ENCODE measurements at regions not wholly inside any gene's neighbourhood (a gene's known extent, or its start where the extent isn't known, plus 50 kb on each side); places are given as distances from the start of the nearest gene placed in this dataset.

DNA sequence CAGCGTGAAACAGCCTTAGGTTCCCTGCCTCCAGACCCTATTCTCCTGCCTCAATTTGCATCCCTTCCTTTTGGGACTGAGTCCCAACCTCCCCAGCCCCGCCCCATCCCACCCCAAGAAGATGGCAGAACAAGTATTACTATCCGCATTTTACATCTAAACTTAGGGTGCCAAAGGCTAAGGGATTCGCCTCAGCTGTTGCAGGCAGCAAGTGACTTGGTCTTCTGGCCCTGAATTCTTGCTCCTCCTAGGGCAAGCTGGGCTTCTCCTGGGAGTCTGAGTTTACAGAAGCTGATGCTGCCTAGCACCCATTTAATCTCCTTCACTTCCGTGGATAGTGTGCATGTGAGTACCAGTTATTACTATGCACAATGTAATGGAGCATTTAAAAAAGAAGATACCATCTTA is 161.3 kb upstream of the NR5A2 start:
- H3K27ac ChIP-seq (ENCODE audit: low read depth, low read length, poor library complexity, severe bottlenecking) = no peak overlapping the region
- no peaks in the 10 kb centered on the region for H3K36me3 ChIP-seq (ENCODE audit: insufficient read depth, low read length, poor library complexity, severe bottlenecking)
- no TSS peak for BruUV-seq (replicated peaks)
- TF ChIP-seq, protein P1, sequence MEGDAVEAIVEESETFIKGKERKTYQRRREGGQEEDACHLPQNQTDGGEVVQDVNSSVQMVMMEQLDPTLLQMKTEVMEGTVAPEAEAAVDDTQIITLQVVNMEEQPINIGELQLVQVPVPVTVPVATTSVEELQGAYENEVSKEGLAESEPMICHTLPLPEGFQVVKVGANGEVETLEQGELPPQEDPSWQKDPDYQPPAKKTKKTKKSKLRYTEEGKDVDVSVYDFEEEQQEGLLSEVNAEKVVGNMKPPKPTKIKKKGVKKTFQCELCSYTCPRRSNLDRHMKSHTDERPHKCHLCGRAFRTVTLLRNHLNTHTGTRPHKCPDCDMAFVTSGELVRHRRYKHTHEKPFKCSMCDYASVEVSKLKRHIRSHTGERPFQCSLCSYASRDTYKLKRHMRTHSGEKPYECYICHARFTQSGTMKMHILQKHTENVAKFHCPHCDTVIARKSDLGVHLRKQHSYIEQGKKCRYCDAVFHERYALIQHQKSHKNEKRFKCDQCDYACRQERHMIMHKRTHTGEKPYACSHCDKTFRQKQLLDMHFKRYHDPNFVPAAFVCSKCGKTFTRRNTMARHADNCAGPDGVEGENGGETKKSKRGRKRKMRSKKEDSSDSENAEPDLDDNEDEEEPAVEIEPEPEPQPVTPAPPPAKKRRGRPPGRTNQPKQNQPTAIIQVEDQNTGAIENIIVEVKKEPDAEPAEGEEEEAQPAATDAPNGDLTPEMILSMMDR (conservative IDR thresholded peaks at IDR 0.05; ENCODE audit: low read depth, low read length) = no peak
- no peak for DNase-seq (ENCODE audit: low spot score)
- POLR2A ChIA-PET (ENCODE audit: low non-redundant PET) = interaction anchor here (0.6 kb wide), 1 partner anchor 431 kb away, joined by 3 read pairs; no protein-coding TSS in a partner anchor
- no peaks in the 10 kb centered on the region for H3K9me3 ChIP-seq (ENCODE audit: low read depth, low read length, poor library complexity, severe bottlenecking)
- CTCF ChIA-PET = no interaction called here
- peaks cover 17% of the 10 kb centered on the region for H3K27me3 ChIP-seq (replicated peaks; ENCODE audit: insufficient read depth, low read depth, low read length, poor library complexity)
- H3K4me1 ChIP-seq (ENCODE audit: insufficient read depth, low read length, poor library complexity, severe bottlenecking) = peaks cover 5% of the 10 kb centered on the region
- H3K4me3 ChIP-seq (ENCODE audit: low read depth, low read length, poor library complexity, severe bottlenecking) = no peak overlapping the region
- intact Hi-C loops (cut with micrococcal nuclease; ENCODE audit: unreplicated experiment) = no loop called here

DNA sequence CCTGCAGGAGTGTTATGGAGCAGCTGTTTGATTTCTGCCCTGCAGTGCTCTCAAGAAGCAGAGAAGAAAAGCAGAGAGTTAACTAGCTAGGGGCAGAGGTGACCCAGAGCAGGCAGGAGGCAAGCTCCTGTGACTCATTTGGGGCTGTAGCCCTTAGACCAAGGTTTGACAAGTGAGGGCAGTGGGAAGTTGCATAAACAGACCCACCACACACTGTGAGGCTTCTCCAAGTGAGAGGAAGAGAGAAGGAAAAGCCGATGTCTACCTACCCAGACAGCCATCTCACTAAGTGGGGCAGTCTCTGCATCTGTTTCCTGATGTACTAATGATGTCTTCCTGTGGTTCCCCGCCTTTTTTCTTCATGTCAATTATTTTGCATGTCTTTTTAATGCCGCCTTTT is 159.9 kb upstream of the NR5A2 start:
- Histone ChIP-seq H3K27ac (ENCODE audit: low read depth, low read length, poor library complexity, severe bottlenecking) (no peak overlapping the region), H3K9me3 (ENCODE audit: low read depth, low read length, poor library complexity, severe bottlenecking) (no peaks in the 10 kb centered on the region), H3K4me1 (ENCODE audit: insufficient read depth, low read length, poor library complexity, severe bottlenecking) (no peaks in the 10 kb centered on the region), H3K36me3 (ENCODE audit: insufficient read depth, low read length, poor library complexity, severe bottlenecking) (no peaks in the 10 kb centered on the region), H3K4me3 (ENCODE audit: low read depth, low read length, poor library complexity, severe bottlenecking) (no peak overlapping the region), H3K27me3 (replicated peaks; ENCODE audit: insufficient read depth, low read depth, low read length, poor library complexity) (peaks cover 17% of the 10 kb centered on the region)
- POLR2A ChIA-PET (ENCODE audit: low non-redundant PET) = no interaction called here
- DNase-seq (ENCODE audit: low spot score) = peak; percentile 34
- TF ChIP-seq, protein P1 (conservative IDR thresholded peaks at IDR 0.05; ENCODE audit: low read depth, low read length) = no peak
- TF ChIP-seq EZH2 (IDR thresholded peaks at IDR 0.05; ENCODE audit: borderline replicate concordance, low read depth, low read length, poor library complexity, severe bottlenecking) = no peak
- no TSS peak for BruUV-seq (replicated peaks)
- CTCF ChIA-PET = no interaction called here
- intact Hi-C loops (cut with micrococcal nuclease; ENCODE audit: unreplicated experiment) = no loop called here

DNA sequence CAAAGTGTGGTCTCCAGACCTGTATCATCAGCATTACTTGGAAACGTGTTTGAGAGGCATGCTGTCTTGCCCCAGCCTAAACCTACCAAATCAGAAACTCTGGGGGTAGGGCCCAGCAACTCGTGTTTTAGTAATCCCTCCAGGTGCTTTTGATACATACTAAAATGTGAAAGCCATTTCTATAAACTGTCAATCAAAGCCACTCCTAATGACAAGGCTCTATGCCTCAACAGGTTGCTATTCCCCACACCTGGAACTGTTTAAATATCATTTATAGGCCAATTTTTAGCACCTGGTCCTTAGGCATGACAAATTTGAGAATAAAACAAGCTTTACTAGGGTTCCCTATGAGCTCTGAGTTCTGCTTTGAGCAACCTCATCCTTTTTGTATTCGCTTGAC is 158.7 kb upstream of the NR5A2 start:
- Histone ChIP-seq H3K4me1 (ENCODE audit: insufficient read depth, low read length, poor library complexity, severe bottlenecking) (no peaks in the 10 kb centered on the region), H3K27me3 (replicated peaks; ENCODE audit: insufficient read depth, low read depth, low read length, poor library complexity) (peaks cover 17% of the 10 kb centered on the region), H3K4me3 (ENCODE audit: low read depth, low read length, poor library complexity, severe bottlenecking) (no peak overlapping the region), H3K36me3 (ENCODE audit: insufficient read depth, low read length, poor library complexity, severe bottlenecking) (no peaks in the 10 kb centered on the region), H3K27ac (ENCODE audit: low read depth, low read length, poor library complexity, severe bottlenecking) (no peak overlapping the region), H3K9me3 (ENCODE audit: low read depth, low read length, poor library complexity, severe bottlenecking) (no peaks in the 10 kb centered on the region)
- DNase-seq (ENCODE audit: low spot score) = no peak
- ChIA-PET POLR2A (ENCODE audit: low non-redundant PET) (no interaction called here), CTCF (no interaction called here)
- no peak for TF ChIP-seq EZH2 (IDR thresholded peaks at IDR 0.05; ENCODE audit: borderline replicate concordance, low read depth, low read length, poor library complexity, severe bottlenecking)
- TF ChIP-seq, protein P1 (conservative IDR thresholded peaks at IDR 0.05; ENCODE audit: low read depth, low read length) = no peak
- no TSS peak for BruUV-seq (replicated peaks)
- intact Hi-C loops (cut with micrococcal nuclease; ENCODE audit: unreplicated experiment) = no loop called here

All from A673 (cell line).